Natural killer cell (primary cell): ENCODE measurements at regions not wholly inside any gene's neighbourhood (a gene's known extent, or its start where the extent isn't known, plus 50 kb on each side); places are given as distances from the start of the nearest gene placed in this dataset.

Experiments used
- ATAC-seq, 3 donors: fragments of 150-1000 bp in 2 of 3; fragments of 200-7000 bp in 1 of 3; cut with Tn5 transposase; 1 replicate in 1 of 3; 2 replicates in 2 of 3; pipeline ENCODE4 v1.10.0; 2021; ENCODE audit warnings: mild to moderate bottlenecking in 2 of 3, moderate library complexity in 2 of 3
- DNase-seq, 2 donors: peaks; one replicate each; pipeline versions ENCODE4 v3.0.0 to v3.0.0-alpha.2; 2013 to 2021; ENCODE audit warnings: mixed read lengths in 1 of 2
- H3K27ac ChIP-seq: one replicate; pipeline ENCODE4 v1.5.1; 2013; ENCODE audit warnings: mild to moderate bottlenecking, low read length
- H3K27me3 ChIP-seq: one replicate; pipeline ENCODE4 v1.6.1; 2013; ENCODE audit warnings: low read length; ENCODE audit not compliant: control insufficient read depth, insufficient read depth
- H3K36me3 ChIP-seq: one replicate; pipeline ENCODE4 v1.6.1; 2013; ENCODE audit warnings: low read length; ENCODE audit not compliant: control insufficient read depth, insufficient read depth
- H3K4me1 ChIP-seq: one replicate; pipeline ENCODE4 v1.6.1; 2013; ENCODE audit warnings: low read length; ENCODE audit not compliant: control insufficient read depth, insufficient read depth
- H3K4me3 ChIP-seq: one replicate; pipeline ENCODE4 v1.5.1; 2013; ENCODE audit warnings: low read length
- H3K9me3 ChIP-seq: one replicate; pipeline ENCODE4 v1.6.1; 2013; ENCODE audit warnings: low read length; ENCODE audit not compliant: control insufficient read depth, insufficient read depth
- H3K27ac Mint-ChIP-seq, 2 donors: one replicate each; pipeline ENCODE4 v1.8.0; 2022; ENCODE audit warnings: mild to moderate bottlenecking in 2 of 2, mixed read lengths in 2 of 2, moderate library complexity in 1 of 2
- H3K27me3 Mint-ChIP-seq, 2 donors: one replicate each; pipeline ENCODE4 v1.8.0; 2022; ENCODE audit warnings: low read depth in 2 of 2, mixed read lengths in 2 of 2
- H3K36me3 Mint-ChIP-seq: one replicate; pipeline ENCODE4 v1.8.0; 2022; ENCODE audit warnings: mixed read lengths
- H3K4me1 Mint-ChIP-seq, 2 donors: one replicate each; pipeline ENCODE4 v1.8.0; 2022; ENCODE audit warnings: mixed read lengths in 2 of 2
- H3K4me3 Mint-ChIP-seq: one replicate; pipeline ENCODE4 v1.8.0; 2022; ENCODE audit warnings: mild to moderate bottlenecking, moderate library complexity, mixed read lengths
- H3K9me3 Mint-ChIP-seq, 2 donors: one replicate each; pipeline ENCODE4 v1.8.0; 2022; ENCODE audit warnings: mixed read lengths in 2 of 2
- WGBS: methylation state at CpG from one replicate; pipeline ENCODE4 v1.1.7; 2013; ENCODE audit warnings: missing lambda C conversion rate; ENCODE audit not compliant: insufficient coverage; 5-methylcytosine and 5-hydroxymethylcytosine counted together
- intact Hi-C: fragments of 100-400 bp; cut with micrococcal nuclease; formaldehyde crosslinking; loops from one replicate; pipeline ENCODE4 v1.14.2; 2022
- TF ChIP-seq, protein P1 (sequence below): fragments of 200-600 bp; IDR thresholded peaks from one replicate; pipeline ENCODE4 v1.8.0; 2022; ENCODE audit warnings: antibody characterized with exemption

DNA sequence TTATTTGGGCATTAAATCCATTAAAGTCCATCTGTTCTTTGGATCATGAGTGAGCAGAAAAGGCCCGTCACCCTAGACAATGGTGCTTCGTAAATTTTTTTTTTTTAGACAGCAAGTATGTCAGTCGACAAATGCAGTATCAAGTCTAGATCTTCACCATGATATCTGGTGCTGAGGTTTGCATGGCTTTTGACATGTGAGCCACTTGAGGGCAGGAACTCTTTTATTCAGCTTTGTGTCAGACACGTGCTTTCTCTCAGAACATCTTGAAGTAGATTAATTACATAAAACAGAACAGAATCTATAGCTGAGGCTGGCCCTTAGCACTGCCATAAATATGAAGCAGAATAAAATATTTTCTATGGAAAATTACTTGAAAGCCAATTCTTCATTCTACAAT, 62.9 kb upstream of the CARD18 start:
- Mint-ChIP-seq H3K36me3 (no peaks in the 10 kb centered on the region), H3K27ac (no peak overlapping the region), H3K4me1 (no peaks in the 10 kb centered on the region), H3K27me3 (no peaks in the 10 kb centered on the region), H3K4me3 (no peak overlapping the region), H3K9me3 (no peaks in the 10 kb centered on the region)
- no peaks in the 10 kb centered on the region for H3K27me3 ChIP-seq
- intact Hi-C loops = no loop called here
- TF ChIP-seq, protein P1, sequence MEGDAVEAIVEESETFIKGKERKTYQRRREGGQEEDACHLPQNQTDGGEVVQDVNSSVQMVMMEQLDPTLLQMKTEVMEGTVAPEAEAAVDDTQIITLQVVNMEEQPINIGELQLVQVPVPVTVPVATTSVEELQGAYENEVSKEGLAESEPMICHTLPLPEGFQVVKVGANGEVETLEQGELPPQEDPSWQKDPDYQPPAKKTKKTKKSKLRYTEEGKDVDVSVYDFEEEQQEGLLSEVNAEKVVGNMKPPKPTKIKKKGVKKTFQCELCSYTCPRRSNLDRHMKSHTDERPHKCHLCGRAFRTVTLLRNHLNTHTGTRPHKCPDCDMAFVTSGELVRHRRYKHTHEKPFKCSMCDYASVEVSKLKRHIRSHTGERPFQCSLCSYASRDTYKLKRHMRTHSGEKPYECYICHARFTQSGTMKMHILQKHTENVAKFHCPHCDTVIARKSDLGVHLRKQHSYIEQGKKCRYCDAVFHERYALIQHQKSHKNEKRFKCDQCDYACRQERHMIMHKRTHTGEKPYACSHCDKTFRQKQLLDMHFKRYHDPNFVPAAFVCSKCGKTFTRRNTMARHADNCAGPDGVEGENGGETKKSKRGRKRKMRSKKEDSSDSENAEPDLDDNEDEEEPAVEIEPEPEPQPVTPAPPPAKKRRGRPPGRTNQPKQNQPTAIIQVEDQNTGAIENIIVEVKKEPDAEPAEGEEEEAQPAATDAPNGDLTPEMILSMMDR = no peak
- no peak overlapping the region for H3K27ac ChIP-seq
- DNase-seq = peak in 1 of 2 donors; percentile 8
- H3K9me3 ChIP-seq = no peaks in the 10 kb centered on the region
- no peak for ATAC-seq
- H3K4me1 ChIP-seq = no peaks in the 10 kb centered on the region
- H3K36me3 ChIP-seq = no peaks in the 10 kb centered on the region
- WGBS = 77% methylated on average over 3 of the region's 4 CpGs
- no peak overlapping the region for H3K4me3 ChIP-seq

DNA sequence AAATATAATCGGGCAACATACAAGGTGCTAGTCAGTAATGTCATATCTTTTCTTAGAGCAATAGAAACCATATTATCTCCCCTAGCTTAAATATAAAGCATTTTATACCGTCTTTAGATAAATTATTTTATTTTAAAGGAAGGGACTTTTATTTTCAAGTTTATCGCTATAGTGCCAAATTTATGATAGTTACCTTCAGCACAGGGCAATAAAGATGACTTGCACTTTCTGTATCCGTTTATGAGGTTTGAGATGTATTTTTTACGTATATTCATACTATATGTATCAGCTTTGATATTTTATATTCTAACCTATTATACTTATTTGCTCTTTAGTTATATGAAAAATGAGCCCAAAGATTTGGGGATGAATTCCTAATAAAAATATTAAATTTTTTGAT, 61.6 kb upstream of the CARD18 start:
- Histone ChIP-seq H3K9me3 (no peaks in the 10 kb centered on the region), H3K4me3 (no peak overlapping the region), H3K36me3 (no peaks in the 10 kb centered on the region), H3K27ac (no peak overlapping the region), H3K4me1 (no peaks in the 10 kb centered on the region), H3K27me3 (no peaks in the 10 kb centered on the region)
- no peaks in the 10 kb centered on the region for H3K4me1 Mint-ChIP-seq
- no peaks in the 10 kb centered on the region for H3K36me3 Mint-ChIP-seq
- H3K27ac Mint-ChIP-seq = no peak overlapping the region
- DNase-seq = no peak
- intact Hi-C loops = no loop called here
- WGBS = no CpG with 5 or more reads among the region's 5 CpGs
- H3K27me3 Mint-ChIP-seq = no peaks in the 10 kb centered on the region
- TF ChIP-seq, protein P1 = no peak
- H3K4me3 Mint-ChIP-seq = no peak overlapping the region
- no peak for ATAC-seq
- no peaks in the 10 kb centered on the region for H3K9me3 Mint-ChIP-seq

DNA sequence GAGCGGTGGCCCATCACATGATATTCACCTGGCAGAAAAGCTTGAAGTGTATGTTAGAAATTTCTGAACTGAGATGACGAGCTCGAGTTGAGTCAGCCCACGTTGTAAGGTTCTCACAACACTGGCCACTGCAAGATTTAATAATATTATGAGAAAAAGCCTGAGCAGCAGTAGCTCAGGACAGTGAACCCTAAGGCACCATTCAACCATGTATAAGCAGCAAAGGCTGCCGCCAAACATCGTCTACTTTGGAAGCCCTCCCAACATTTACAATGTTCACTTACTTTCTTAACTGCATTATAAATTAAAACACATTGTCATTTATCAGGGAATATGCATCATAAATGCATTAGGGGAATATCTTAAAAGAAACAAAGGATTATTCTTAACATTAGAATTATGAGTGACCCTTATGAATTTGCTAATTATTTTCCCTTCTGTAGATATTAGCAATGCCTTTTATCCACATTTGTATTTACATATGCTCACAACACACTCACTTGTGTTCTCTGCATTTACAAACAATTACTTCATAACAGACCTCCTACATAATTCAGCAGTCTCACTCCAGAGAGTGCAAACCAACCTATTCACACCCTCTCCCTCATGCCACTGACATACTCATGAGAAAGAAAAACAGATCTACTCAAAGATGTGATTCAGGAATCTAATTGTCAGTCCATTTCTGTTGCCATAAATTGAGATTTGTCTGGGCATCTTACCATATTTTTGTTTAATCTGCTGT, 57.7 kb upstream of the CARD18 start:
- Mint-ChIP-seq H3K27me3 (no peaks in the 10 kb centered on the region), H3K36me3 (no peaks in the 10 kb centered on the region), H3K4me1 (no peaks in the 10 kb centered on the region), H3K9me3 (no peaks in the 10 kb centered on the region), H3K4me3 (no peak overlapping the region), H3K27ac (no peak overlapping the region)
- Histone ChIP-seq H3K4me3 (no peak overlapping the region), H3K4me1 (no peaks in the 10 kb centered on the region), H3K36me3 (no peaks in the 10 kb centered on the region), H3K9me3 (no peaks in the 10 kb centered on the region), H3K27ac (no peak overlapping the region), H3K27me3 (no peaks in the 10 kb centered on the region)
- ATAC-seq = no peak
- intact Hi-C loops = no loop called here
- TF ChIP-seq, protein P1 = no peak
- DNase-seq = no peak
- 84% methylated on average over 6 of the region's 6 CpGs for WGBS

DNA sequence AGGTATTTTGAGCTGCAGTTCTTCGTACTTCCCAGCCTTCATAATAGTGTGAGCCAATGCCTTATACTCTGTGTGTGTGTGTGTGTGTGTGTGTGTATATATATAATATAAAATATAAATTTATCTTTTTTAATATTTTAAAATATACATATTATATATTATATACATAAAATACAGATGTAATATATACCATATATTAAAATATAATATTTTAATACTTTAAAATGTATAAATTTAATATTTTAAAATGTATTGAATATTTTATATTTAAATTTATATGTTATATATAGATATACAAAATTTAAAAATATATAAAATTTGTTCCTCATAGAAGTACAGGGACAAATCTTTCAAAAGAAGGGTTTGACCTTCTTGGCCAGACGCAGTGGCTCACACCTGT, 53.7 kb upstream of the CARD18 start:
- WGBS = 90% methylated on average over 1 of the region's 2 CpGs
- H3K27me3 Mint-ChIP-seq = no peaks in the 10 kb centered on the region

More for the DNA sequence above, 53.7 kb upstream of the CARD18 start:
- H3K36me3 Mint-ChIP-seq = no peaks in the 10 kb centered on the region
- ATAC-seq (no peak), DNase-seq (no peak)
- H3K4me3 Mint-ChIP-seq = no peak overlapping the region
- TF ChIP-seq, protein P1 = no peak
- Histone ChIP-seq H3K9me3 (no peaks in the 10 kb centered on the region), H3K27ac (no peak overlapping the region), H3K36me3 (no peaks in the 10 kb centered on the region), H3K4me1 (no peaks in the 10 kb centered on the region), H3K27me3 (no peaks in the 10 kb centered on the region), H3K4me3 (no peak overlapping the region)
- intact Hi-C loops = no loop called here
- H3K27ac Mint-ChIP-seq = no peak overlapping the region
- no peaks in the 10 kb centered on the region for H3K9me3 Mint-ChIP-seq
- no peaks in the 10 kb centered on the region for H3K4me1 Mint-ChIP-seq
